ENCODE measurements at regions not wholly inside any gene's neighbourhood (a gene's known extent, or its start where the extent isn't known, plus 50 kb on each side); places are given as distances from the start of the nearest gene placed in this dataset.

- in situ Hi-C loops (cut with HindIII; ENCODE audit: low pct_ligation_motif_present, low pct_unique_long_range_greater_than_20kb, low sequenced_read_pairs), result no loop called here
- no peak for DNase-seq
Observed at GRCh38 chr19:30137747-30138146, 195.7 kb downstream of the URI1 start.

- in situ Hi-C loops (cut with HindIII; ENCODE audit: low pct_ligation_motif_present, low pct_unique_long_range_greater_than_20kb, low sequenced_read_pairs), result no loop called here
- DNase-seq, result no peak
Observed at GRCh38 chr19:30144242-30144758, 202.3 kb downstream of the URI1 start.

GRCh38 chr19:30144802-30145201 is 202.8 kb downstream of the URI1 start:
- in situ Hi-C loops (cut with HindIII; ENCODE audit: low pct_ligation_motif_present, low pct_unique_long_range_greater_than_20kb, low sequenced_read_pairs), result no loop called here
- no peak for DNase-seq

- DNase-seq, result no peak
- in situ Hi-C loops (cut with HindIII; ENCODE audit: low pct_ligation_motif_present, low pct_unique_long_range_greater_than_20kb, low sequenced_read_pairs), result no loop called here
Observed at GRCh38 chr19:30145467-30145866, 203.4 kb downstream of the URI1 start.

GRCh38 chr19:30146346-30146745 is 204.3 kb downstream of the URI1 start:
- no peak for DNase-seq

GRCh38 chr19:30148039-30148790 is 206.2 kb downstream of the URI1 start:
- no peak for DNase-seq
- in situ Hi-C loops (cut with HindIII; ENCODE audit: low pct_ligation_motif_present, low pct_unique_long_range_greater_than_20kb, low sequenced_read_pairs), result no loop called here

More at GRCh38 chr19:30146346-30146745, 204.3 kb downstream of the URI1 start:
- in situ Hi-C loops (cut with HindIII; ENCODE audit: low pct_ligation_motif_present, low pct_unique_long_range_greater_than_20kb, low sequenced_read_pairs), result no loop called here

GRCh38 chr19:30148803-30149202 is 206.8 kb downstream of the URI1 start:
- no peak for DNase-seq
- in situ Hi-C loops (cut with HindIII; ENCODE audit: low pct_ligation_motif_present, low pct_unique_long_range_greater_than_20kb, low sequenced_read_pairs), result no loop called here

GRCh38 chr19:30149300-30149699 is 207.3 kb downstream of the URI1 start:
- in situ Hi-C loops (cut with HindIII; ENCODE audit: low pct_ligation_motif_present, low pct_unique_long_range_greater_than_20kb, low sequenced_read_pairs), result no loop called here
- no peak for DNase-seq

- DNase-seq, result no peak
- in situ Hi-C loops (cut with HindIII; ENCODE audit: low pct_ligation_motif_present, low pct_unique_long_range_greater_than_20kb, low sequenced_read_pairs), result no loop called here
Observed at GRCh38 chr19:30150626-30151025, 208.6 kb downstream of the URI1 start.

- in situ Hi-C loops (cut with HindIII; ENCODE audit: low pct_ligation_motif_present, low pct_unique_long_range_greater_than_20kb, low sequenced_read_pairs), result no loop called here
- no peak for DNase-seq
Observed at GRCh38 chr19:30151081-30151480, 209.0 kb downstream of the URI1 start.

GRCh38 chr19:30152510-30153291 is 210.7 kb downstream of the URI1 start:
- in situ Hi-C loops (cut with HindIII; ENCODE audit: low pct_ligation_motif_present, low pct_unique_long_range_greater_than_20kb, low sequenced_read_pairs), result no loop called here
- DNase-seq, result no peak

- in situ Hi-C loops (cut with HindIII; ENCODE audit: low pct_ligation_motif_present, low pct_unique_long_range_greater_than_20kb, low sequenced_read_pairs), result no loop called here
- DNase-seq, result no peak
Observed at GRCh38 chr19:30153326-30154210, 211.5 kb downstream of the URI1 start.

- in situ Hi-C loops (cut with HindIII; ENCODE audit: low pct_ligation_motif_present, low pct_unique_long_range_greater_than_20kb, low sequenced_read_pairs), result no loop called here
- DNase-seq, result no peak
Observed at GRCh38 chr19:30154410-30154809, 212.4 kb downstream of the URI1 start.

GRCh38 chr19:30155381-30156200 is 213.6 kb downstream of the URI1 start:
- in situ Hi-C loops (cut with HindIII; ENCODE audit: low pct_ligation_motif_present, low pct_unique_long_range_greater_than_20kb, low sequenced_read_pairs), result no loop called here
- DNase-seq, result no peak

- in situ Hi-C loops (cut with HindIII; ENCODE audit: low pct_ligation_motif_present, low pct_unique_long_range_greater_than_20kb, low sequenced_read_pairs), result no loop called here
- no peak for DNase-seq
Observed at GRCh38 chr19:30156646-30157045, 214.6 kb downstream of the URI1 start.

GRCh38 chr19:30158067-30158892 is 213.9 kb upstream of the ZNF536 start:
- in situ Hi-C loops (cut with HindIII; ENCODE audit: low pct_ligation_motif_present, low pct_unique_long_range_greater_than_20kb, low sequenced_read_pairs), result no loop called here

GRCh38 chr19:30158893-30159245 is 213.3 kb upstream of the ZNF536 start:
- in situ Hi-C loops (cut with HindIII; ENCODE audit: low pct_ligation_motif_present, low pct_unique_long_range_greater_than_20kb, low sequenced_read_pairs), result no loop called here
- no peak for DNase-seq

More at GRCh38 chr19:30158067-30158892, 213.9 kb upstream of the ZNF536 start:
- DNase-seq, result no peak
